Peyer's patch (tissue), 4 donors: ENCODE measurements at regions not wholly inside any gene's neighbourhood (a gene's known extent, or its start where the extent isn't known, plus 50 kb on each side); places are given as distances from the start of the nearest gene placed in this dataset.

ENCODE experiments used
- CTCF ChIP-seq, 6 experiments: fragments of 450-650 bp in 4 of 6; fragments of 200-600 bp in 2 of 6; sonication (generic) in 1 of 6; IDR thresholded peaks; one replicate each; pipeline ENCODE4 v1.5.1; 2017 to 2019; ENCODE audit warnings: antibody characterized with exemption in 6 of 6, mild to moderate bottlenecking in 3 of 6, moderate library complexity in 1 of 6
- POLR2A ChIP-seq, 2 donors: fragments of 450-650 bp; IDR thresholded peaks; one replicate each; pipeline ENCODE4 v1.5.1; 2017; ENCODE audit warnings: antibody characterized with exemption in 2 of 2, mild to moderate bottlenecking in 2 of 2, moderate library complexity in 2 of 2

GRCh38 chr13:105928048-105928447 is 607.4 kb downstream of the EFNB2 start:
- no peak for TF ChIP-seq CTCF (IDR thresholded peaks at IDR 0.05)
- TF ChIP-seq POLR2A (IDR thresholded peaks at IDR 0.05), result no peak
